OCI-LY1 (cell line): ENCODE measurements at regions not wholly inside any gene's neighbourhood (a gene's known extent, or its start where the extent isn't known, plus 50 kb on each side); places are given as distances from the start of the nearest gene placed in this dataset.

Experiments
- CTCF ChIP-seq: fragments of 200-600 bp; sonication (generic), shearing (Covaris generic); IDR thresholded peaks from 2 replicates; pipeline ENCODE4 v1.5.1; 2017; ENCODE audit warnings: mild to moderate bottlenecking, antibody characterized with exemption, low read length, moderate library complexity, mixed read lengths
- EZH2 ChIP-seq: fragments of 200-600 bp; sonication (generic), shearing (Covaris generic); IDR thresholded peaks from 2 replicates; pipeline ENCODE4 v1.8.0; 2017; ENCODE audit warnings: borderline replicate concordance, mixed run types, mild to moderate bottlenecking, antibody characterized with exemption, low read length, moderate library complexity, mixed read lengths

- TF ChIP-seq CTCF (no peak), EZH2 (no peak)
Observed at GRCh38 chr2:18740474-18740881, 151.1 kb upstream of the NT5C1B start.
